ENCODE measurements at regions not wholly inside any gene's neighbourhood (a gene's known extent, or its start where the extent isn't known, plus 50 kb on each side); places are given as distances from the start of the nearest gene placed in this dataset.

GRCh38 chr12:98235301-98235700 lies 280.1 kb upstream of the TMPO start:
- WGBS (ENCODE audit: extremely low coverage, insufficient read length, low lambda C conversion rate), result no CpG with 5 or more reads among the region's 2 CpGs
- no peak overlapping the region for H3K4me3 Mint-ChIP-seq
- Histone ChIP-seq H2BK15ac (ENCODE audit: low read depth, low read length) (no peak overlapping the region), H3K23ac (ENCODE audit: insufficient read length, low read depth, low read length) (no peak overlapping the region), H3K27me3 (ENCODE audit: insufficient read depth, low read length) (no peaks in the 10 kb centered on the region), H3K4ac (ENCODE audit: low read depth, low read length) (no peak overlapping the region), H3K14ac (ENCODE audit: insufficient read depth, low read length) (no peak overlapping the region), H3K79me2 (ENCODE audit: insufficient read depth, low read length) (no peaks in the 10 kb centered on the region), H2AK5ac (ENCODE audit: insufficient read length, low read length) (no peak overlapping the region), H3K4me1 (ENCODE audit: insufficient read depth, low read length) (no peaks in the 10 kb centered on the region), H4K20me1 (ENCODE audit: control insufficient read depth, insufficient read depth, insufficient read length) (no peaks in the 10 kb centered on the region), H2BK5ac (ENCODE audit: insufficient read length, low read length) (no peak overlapping the region), H3K18ac (ENCODE audit: insufficient read length, low read depth, low read length) (no peak overlapping the region), H3K9me3 (ENCODE audit: control insufficient read depth, low read depth, low read length) (no peaks in the 10 kb centered on the region), H3K56ac (ENCODE audit: insufficient read length, low read depth, low read length) (no peak overlapping the region), H3K27ac (ENCODE audit: insufficient read length, low read depth, low read length) (no peak overlapping the region), H3T11ph (ENCODE audit: low read length) (no peak overlapping the region), H2BK20ac (ENCODE audit: low read depth, low read length, poor library complexity, severe bottlenecking) (no peak overlapping the region), H2BK120ac (ENCODE audit: low read depth, low read length, poor library complexity, severe bottlenecking) (no peak overlapping the region), H2AFZ (ENCODE audit: low read length) (no peak overlapping the region), H3K79me1 (ENCODE audit: insufficient read depth, low read depth, low read length, poor library complexity, severe bottlenecking) (no peaks in the 10 kb centered on the region), H2BK12ac (ENCODE audit: insufficient read length, low read depth, low read length) (no peak overlapping the region), H3K23me2 (ENCODE audit: insufficient read length, low read depth, low read length, poor library complexity, severe bottlenecking) (no peaks in the 10 kb centered on the region), H3K4me2 (ENCODE audit: insufficient read depth, insufficient read length, low read length) (no peak overlapping the region), H4K8ac (replicated peaks; ENCODE audit: insufficient read length, low read depth, low read length) (no peak overlapping the region), H4K91ac (ENCODE audit: insufficient read length, low read depth, low read length) (no peak overlapping the region), H4K5ac (ENCODE audit: insufficient read length, low read depth, low read length) (no peak overlapping the region), H3K9ac (ENCODE audit: extremely low read depth, insufficient read length, low read length) (no peak overlapping the region)
- TF ChIP-seq CTCF (conservative IDR thresholded peaks at IDR 0.05), result no peak
- H3K36me3 Mint-ChIP-seq (ENCODE audit: insufficient read depth in 1 of 3, low read depth in 3 of 3), result no peaks in the 10 kb centered on the region
- DNase-seq, result no peak
- no peaks in the 10 kb centered on the region for H3K27me3 Mint-ChIP-seq (ENCODE audit: low read depth)
- no peak overlapping the region for H3K27ac Mint-ChIP-seq
- peaks cover 0 to 4% of the 10 kb centered on the region in 2 experiments; a peak in 1 of 5 replicates for H3K9me3 Mint-ChIP-seq
- H3K4me1 Mint-ChIP-seq, result no peaks in the 10 kb centered on the region

Measured in H9 (cell line).